Astrocyte (in vitro differentiated cells and primary cell): ENCODE measurements at regions not wholly inside any gene's neighbourhood (a gene's known extent, or its start where the extent isn't known, plus 50 kb on each side); places are given as distances from the start of the nearest gene placed in this dataset.

ENCODE experiments used
- EZH2 ChIP-seq: IDR thresholded peaks from 2 replicates; pipeline ENCODE4 v1.6.1; 2012; ENCODE audit warnings: mild to moderate bottlenecking, low read length, inconsistent platforms; ENCODE audit not compliant: insufficient read depth
- TF ChIP-seq, protein P1 (sequence below): IDR thresholded peaks from 2 replicates; pipeline ENCODE4 v1.5.1; 2011; ENCODE audit warnings: low read depth, mild to moderate bottlenecking, inconsistent platforms, low read length, moderate library complexity; ENCODE audit not compliant: insufficient read depth

DNA sequence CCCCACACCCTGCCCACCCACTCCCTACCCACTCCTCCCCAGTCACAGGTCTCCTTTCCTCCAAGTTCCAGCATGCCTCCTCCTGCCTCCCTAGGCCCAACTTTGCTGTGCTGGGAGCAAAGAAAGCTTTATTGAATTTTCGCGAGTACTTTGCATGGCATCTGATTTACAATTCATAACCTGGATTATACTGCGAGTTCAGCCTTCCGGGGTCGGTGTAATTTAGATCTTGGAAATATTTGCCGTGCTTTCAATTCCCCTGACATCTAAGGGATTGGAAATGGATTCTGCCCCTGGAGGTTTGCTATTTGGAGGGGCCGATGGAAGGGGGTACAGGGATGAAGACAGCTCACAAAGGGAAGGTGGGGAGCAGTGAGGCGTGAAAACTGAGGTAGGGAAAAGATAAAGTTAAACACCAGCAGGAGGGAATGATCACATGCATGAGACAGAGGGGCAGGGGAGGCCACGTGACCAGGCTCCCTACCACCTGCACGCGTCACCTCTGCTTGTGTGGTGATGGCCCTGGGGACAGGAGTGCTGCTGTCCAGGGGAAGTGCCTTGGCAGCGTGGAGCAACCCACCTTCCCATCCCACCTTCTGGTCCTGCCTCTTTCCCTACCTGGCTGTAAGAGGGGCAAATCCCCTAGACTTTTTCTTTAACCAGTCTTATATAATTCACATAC, 132.3 kb upstream of the RPL38 start:
- TF ChIP-seq EZH2: no peak
- TF ChIP-seq, protein P1, sequence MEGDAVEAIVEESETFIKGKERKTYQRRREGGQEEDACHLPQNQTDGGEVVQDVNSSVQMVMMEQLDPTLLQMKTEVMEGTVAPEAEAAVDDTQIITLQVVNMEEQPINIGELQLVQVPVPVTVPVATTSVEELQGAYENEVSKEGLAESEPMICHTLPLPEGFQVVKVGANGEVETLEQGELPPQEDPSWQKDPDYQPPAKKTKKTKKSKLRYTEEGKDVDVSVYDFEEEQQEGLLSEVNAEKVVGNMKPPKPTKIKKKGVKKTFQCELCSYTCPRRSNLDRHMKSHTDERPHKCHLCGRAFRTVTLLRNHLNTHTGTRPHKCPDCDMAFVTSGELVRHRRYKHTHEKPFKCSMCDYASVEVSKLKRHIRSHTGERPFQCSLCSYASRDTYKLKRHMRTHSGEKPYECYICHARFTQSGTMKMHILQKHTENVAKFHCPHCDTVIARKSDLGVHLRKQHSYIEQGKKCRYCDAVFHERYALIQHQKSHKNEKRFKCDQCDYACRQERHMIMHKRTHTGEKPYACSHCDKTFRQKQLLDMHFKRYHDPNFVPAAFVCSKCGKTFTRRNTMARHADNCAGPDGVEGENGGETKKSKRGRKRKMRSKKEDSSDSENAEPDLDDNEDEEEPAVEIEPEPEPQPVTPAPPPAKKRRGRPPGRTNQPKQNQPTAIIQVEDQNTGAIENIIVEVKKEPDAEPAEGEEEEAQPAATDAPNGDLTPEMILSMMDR: no peak
